ENCODE measurements at regions not wholly inside any gene's neighbourhood (a gene's known extent, or its start where the extent isn't known, plus 50 kb on each side); places are given as distances from the start of the nearest gene placed in this dataset.

GRCh38 chr3:71966185-71966584 lies 181.2 kb upstream of the PROK2 start:
- H3K9me1 ChIP-seq (replicated peaks; ENCODE audit: control insufficient read depth, extremely low read depth, insufficient read depth, low read length) = no peaks in the 10 kb centered on the region
- H4K20me1 ChIP-seq (replicated peaks; ENCODE audit: control insufficient read depth, extremely low read depth, insufficient read depth, low read length) = no peaks in the 10 kb centered on the region
- TF ChIP-seq MYC (IDR thresholded peaks at IDR 0.05; ENCODE audit: low read depth, low read length) (no peak), GATA2 (IDR thresholded peaks at IDR 0.05; ENCODE audit: insufficient read depth, insufficient read length, low read depth, low read length) (no peak), POLR2A (IDR thresholded peaks at IDR 0.05; ENCODE audit: low read depth, low read length) (no peak), EZH2 (IDR thresholded peaks at IDR 0.05; ENCODE audit: borderline replicate concordance, low read depth, low read length, severe bottlenecking) (no peak), CTCF (IDR thresholded peaks at IDR 0.05; ENCODE audit: extremely low read depth in 1 of 2, insufficient read depth in 1 of 2, low read depth in 1 of 2, low read length in 2 of 2) (no peak), POLR2AphosphoS5 (IDR thresholded peaks at IDR 0.05; ENCODE audit: insufficient read depth, low read depth, low read length) (no peak), JUN (IDR thresholded peaks at IDR 0.05; ENCODE audit: borderline replicate concordance, insufficient read depth, insufficient read length, low read depth) (no peak), FOS (IDR thresholded peaks at IDR 0.05; ENCODE audit: borderline replicate concordance, insufficient read depth, low read length) (no peak), MAX (IDR thresholded peaks at IDR 0.05; ENCODE audit: insufficient read depth, insufficient read length) (no peak)

More at GRCh38 chr3:71966185-71966584, 181.2 kb upstream of the PROK2 start:
- no peak overlapping the region for H2AFZ ChIP-seq (ENCODE audit: low read depth, low read length)
- no peaks in the 10 kb centered on the region for H3K9me3 ChIP-seq (replicated peaks; ENCODE audit: control insufficient read depth, insufficient read depth, low read length)
- ChIA-PET POLR2A (no interaction called here), CTCF (no interaction called here)
- no peaks in the 10 kb centered on the region for H3K4me1 ChIP-seq (ENCODE audit: control insufficient read depth, extremely low read depth, insufficient read depth, low read length)
- H3K9ac ChIP-seq (replicated peaks; ENCODE audit: extremely low read depth, insufficient read depth, low read length) = no peak overlapping the region
- H3K4me3 ChIP-seq (replicated peaks in 1 of 3; ENCODE audit: insufficient read depth in 1 of 3, low read depth in 1 of 3, low read length in 3 of 3) = no peak overlapping the region
- FAIRE-seq (no peak), DNase-seq (ENCODE audit: low read depth, low spot score) (no peak)
- peaks cover 0 to 3% of the 10 kb centered on the region in 2 experiments for H3K27me3 ChIP-seq (ENCODE audit: control insufficient read depth in 2 of 2, insufficient read depth in 2 of 2, low read length in 2 of 2)
- intact Hi-C loops (cut with micrococcal nuclease) (no loop called here), dilution Hi-C loops (cut with MboI; ENCODE audit: extremely low pct_ligation_motif_present, low sequenced_read_pairs) (no loop called here)
- H3K79me2 ChIP-seq (ENCODE audit: control insufficient read depth, insufficient read depth, low read length) = no peaks in the 10 kb centered on the region
- H3K36me3 ChIP-seq (ENCODE audit: control insufficient read depth in 2 of 2, extremely low read depth in 1 of 2, insufficient read depth in 2 of 2, low read length in 2 of 2) = no peaks in the 10 kb centered on the region
- H3K27ac ChIP-seq (ENCODE audit: insufficient read depth, low read depth, low read length) = no peak overlapping the region
- H3K4me2 ChIP-seq (ENCODE audit: insufficient read depth, low read length) = no peak overlapping the region
- BruUV-seq (replicated peaks) = no TSS peak

All from endothelial cell of umbilical vein (primary cell).